ENCODE measurements at regions not wholly inside any gene's neighbourhood (a gene's known extent, or its start where the extent isn't known, plus 50 kb on each side); places are given as distances from the start of the nearest gene placed in this dataset.

DNA sequence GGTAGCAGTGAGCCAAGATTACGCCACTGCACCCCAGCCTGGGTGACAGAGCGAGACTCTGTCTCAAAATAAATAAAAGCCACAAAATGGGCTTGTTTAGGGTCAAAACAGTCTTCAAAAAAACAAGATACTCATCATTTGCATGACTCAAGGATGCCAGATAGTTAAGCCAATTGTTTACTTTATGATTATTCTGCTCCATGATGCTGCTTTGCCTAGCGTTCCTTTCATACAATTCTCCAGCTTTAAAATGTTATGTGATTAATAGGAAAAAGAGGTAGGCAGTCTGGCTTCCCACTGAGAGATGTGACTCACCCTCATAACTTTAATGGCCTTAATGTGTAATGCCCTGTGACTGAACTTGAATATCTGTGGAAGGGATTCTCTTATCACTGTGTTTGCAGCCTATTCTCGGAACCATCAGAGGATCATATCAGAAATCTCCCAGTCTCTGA is 364.6 kb upstream of the TRPC7 start:
- TF ChIP-seq, protein P1, sequence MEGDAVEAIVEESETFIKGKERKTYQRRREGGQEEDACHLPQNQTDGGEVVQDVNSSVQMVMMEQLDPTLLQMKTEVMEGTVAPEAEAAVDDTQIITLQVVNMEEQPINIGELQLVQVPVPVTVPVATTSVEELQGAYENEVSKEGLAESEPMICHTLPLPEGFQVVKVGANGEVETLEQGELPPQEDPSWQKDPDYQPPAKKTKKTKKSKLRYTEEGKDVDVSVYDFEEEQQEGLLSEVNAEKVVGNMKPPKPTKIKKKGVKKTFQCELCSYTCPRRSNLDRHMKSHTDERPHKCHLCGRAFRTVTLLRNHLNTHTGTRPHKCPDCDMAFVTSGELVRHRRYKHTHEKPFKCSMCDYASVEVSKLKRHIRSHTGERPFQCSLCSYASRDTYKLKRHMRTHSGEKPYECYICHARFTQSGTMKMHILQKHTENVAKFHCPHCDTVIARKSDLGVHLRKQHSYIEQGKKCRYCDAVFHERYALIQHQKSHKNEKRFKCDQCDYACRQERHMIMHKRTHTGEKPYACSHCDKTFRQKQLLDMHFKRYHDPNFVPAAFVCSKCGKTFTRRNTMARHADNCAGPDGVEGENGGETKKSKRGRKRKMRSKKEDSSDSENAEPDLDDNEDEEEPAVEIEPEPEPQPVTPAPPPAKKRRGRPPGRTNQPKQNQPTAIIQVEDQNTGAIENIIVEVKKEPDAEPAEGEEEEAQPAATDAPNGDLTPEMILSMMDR (IDR thresholded peaks at IDR 0.05; ENCODE audit: low read length), result no peak
- no peak for TF ChIP-seq EZH2phosphoT487 (IDR thresholded peaks at IDR 0.05; ENCODE audit: low read length)
- no peak for TF ChIP-seq EZH2 (optimal IDR thresholded peaks at IDR 0.05; ENCODE audit: low read depth, low read length)
